Heart right ventricle (tissue), 16 donors: ENCODE measurements at regions not wholly inside any gene's neighbourhood (a gene's known extent, or its start where the extent isn't known, plus 50 kb on each side); places are given as distances from the start of the nearest gene placed in this dataset.
A peak's percentile ranks its signal among the peaks of the same experiment; 100 is the strongest.

Experiments
- ATAC-seq, 8 donors: fragments of 200-7000 bp; cut with Tn5 transposase; one replicate each; pipeline ENCODE4 v1.9.1; 2020; ENCODE audit warnings: mild to moderate bottlenecking in 8 of 8, moderate library complexity in 8 of 8, moderate number of reproducible peaks in 1 of 8
- DNase-seq, 2 donors: peaks; one replicate each; pipeline ENCODE4 v3.0.0-alpha.2; 2020
- H3K27ac ChIP-seq, 10 donors: fragments of 200-600 bp; sonication (generic) in 2 of 10; one replicate each; pipeline versions ENCODE4 v1.5.0 to v1.8.0; 2020 to 2022; ENCODE audit warnings: mild to moderate bottlenecking in 3 of 10
- H3K27me3 ChIP-seq, 7 donors: fragments of 200-600 bp; one replicate each; pipeline ENCODE4 v1.8.0; 2021 to 2022; ENCODE audit warnings: mild to moderate bottlenecking in 2 of 7
- H3K36me3 ChIP-seq, 9 donors: fragments of 200-600 bp; sonication (generic) in 1 of 9; one replicate each; pipeline versions ENCODE4 v1.5.0 to v1.8.0; 2020 to 2022; ENCODE audit warnings: mild to moderate bottlenecking in 2 of 9
- H3K4me1 ChIP-seq, 9 donors: fragments of 200-600 bp; sonication (generic) in 1 of 9; one replicate each; pipeline versions ENCODE4 v1.5.0 to v1.8.0; 2020 to 2022; ENCODE audit warnings: mild to moderate bottlenecking in 4 of 9
- H3K4me3 ChIP-seq, 10 donors: fragments of 200-600 bp; sonication (generic) in 2 of 10; one replicate each; pipeline versions ENCODE4 v1.5.0 to v1.8.0; 2020 to 2022; ENCODE audit warnings: mild to moderate bottlenecking in 7 of 10, moderate library complexity in 2 of 10
- H3K9me3 ChIP-seq, 11 donors: fragments of 200-600 bp in 10 of 11; sonication (generic) in 2 of 11; one replicate each; pipeline versions ENCODE4 v1.5.0 to v1.8.0; 2013 to 2022; ENCODE audit warnings: mild to moderate bottlenecking in 2 of 11, control low read depth in 1 of 11, moderate library complexity in 1 of 11
- WGBS, 2 donors: extraction: QIAGEN DNeasy Blood & Tissue Kit; methylation state at CpG; one replicate each; pipeline ENCODE4 v1.1.7; 2013; ENCODE audit warnings: inconsistent platforms in 1 of 2; 5-methylcytosine and 5-hydroxymethylcytosine counted together
- intact Hi-C, 10 donors: fragments of 100-400 bp; cut with DNase I; formaldehyde crosslinking; loops; one replicate each; pipeline versions ENCODE4 v1.11.1 to v1.14.2; 2022
- TF ChIP-seq, protein P1 (sequence below), 9 donors: fragments of 200-600 bp; sonication (generic) in 2 of 9; IDR thresholded peaks; one replicate each; pipeline versions ENCODE4 v1.5.0 to v1.8.0; 2021 to 2022; ENCODE audit warnings: antibody characterized with exemption in 9 of 9, mild to moderate bottlenecking in 5 of 9, moderate library complexity in 1 of 9
- donor health status: Arrhythmogenic right ventricular cardiomyopathy.
- donor health status: ischemic (EF 13 %, LVEDD 7.1; RV severe dilation, severe dysfunction).
- donor health status: healthy with polysubstance abuse.
- donor health status: DM: no; HTN: yes; CAD: no.
- donor health status: DM: no; HTN: no; CAD: no.
- donor health status: ischemic (EF 25% LVEDD 6.9; RV normal size, moderate dysfunction).
- donor health status: ischemic (EF 25% LVEDD 5.7; RV mildly dilated, moderate dysfunction).
- donor health status: healthy.
- donor health status: DM: yes; HTN: yes; CAD: no.
- donor health status: Ischemic cardiomyopathy.
- donor health status: ischemic (EF 35%, LVEDD 5.7; RV mildly dilated, moderate dysfunction).
- donor health status: nonischemic (EF 11% LVEDD 7.7; RV severe dilation, severe dysfunction).
- donor health status: DM: yes; HTN: yes; CAD: no.
- donor health status: PGD.
- donor health status: ischemic (EF 29% LVEDD 5.4; RV normal size, mild dysfunction).
- donor health status: nonischemic (EF 23%, LVEDD 6.1; RV moderate dilation, normal function).

- WGBS, 2 donors = 75 to 82% methylated on average over 4 of the region's 4 CpGs
- H3K4me3 ChIP-seq = no peak overlapping the region
- no peak overlapping the region for H3K27ac ChIP-seq
Observed at GRCh38 chr9:515665-516064, 301.0 kb downstream of the DOCK8 start.

GRCh38 chr9:517993-518392, 303.3 kb downstream of the DOCK8 start:
- H3K27ac ChIP-seq = no peak overlapping the region
- ATAC-seq (no peak), DNase-seq (no peak)
- WGBS, 2 donors = 82 to 90% methylated on average over 4 of the region's 4 CpGs
- H3K27me3 ChIP-seq = no peaks in the 10 kb centered on the region
- TF ChIP-seq, protein P1, sequence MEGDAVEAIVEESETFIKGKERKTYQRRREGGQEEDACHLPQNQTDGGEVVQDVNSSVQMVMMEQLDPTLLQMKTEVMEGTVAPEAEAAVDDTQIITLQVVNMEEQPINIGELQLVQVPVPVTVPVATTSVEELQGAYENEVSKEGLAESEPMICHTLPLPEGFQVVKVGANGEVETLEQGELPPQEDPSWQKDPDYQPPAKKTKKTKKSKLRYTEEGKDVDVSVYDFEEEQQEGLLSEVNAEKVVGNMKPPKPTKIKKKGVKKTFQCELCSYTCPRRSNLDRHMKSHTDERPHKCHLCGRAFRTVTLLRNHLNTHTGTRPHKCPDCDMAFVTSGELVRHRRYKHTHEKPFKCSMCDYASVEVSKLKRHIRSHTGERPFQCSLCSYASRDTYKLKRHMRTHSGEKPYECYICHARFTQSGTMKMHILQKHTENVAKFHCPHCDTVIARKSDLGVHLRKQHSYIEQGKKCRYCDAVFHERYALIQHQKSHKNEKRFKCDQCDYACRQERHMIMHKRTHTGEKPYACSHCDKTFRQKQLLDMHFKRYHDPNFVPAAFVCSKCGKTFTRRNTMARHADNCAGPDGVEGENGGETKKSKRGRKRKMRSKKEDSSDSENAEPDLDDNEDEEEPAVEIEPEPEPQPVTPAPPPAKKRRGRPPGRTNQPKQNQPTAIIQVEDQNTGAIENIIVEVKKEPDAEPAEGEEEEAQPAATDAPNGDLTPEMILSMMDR (IDR thresholded peaks at IDR 0.05) = no peak
- peaks cover 4 to 71% (median 13%) of the 10 kb centered on the region in 9 donors for H3K4me1 ChIP-seq
- no peak overlapping the region for H3K4me3 ChIP-seq
- H3K36me3 ChIP-seq = no peaks in the 10 kb centered on the region
- peaks cover 0 to 3% (median 0%) of the 10 kb centered on the region in 11 donors for H3K9me3 ChIP-seq
- intact Hi-C loops = no loop called here

More at GRCh38 chr9:515665-516064, 301.0 kb downstream of the DOCK8 start:
- ATAC-seq (no peak), DNase-seq (no peak)
- no peaks in the 10 kb centered on the region for H3K27me3 ChIP-seq
- no peaks in the 10 kb centered on the region for H3K36me3 ChIP-seq
- H3K9me3 ChIP-seq = peaks cover 0 to 3% (median 0%) of the 10 kb centered on the region in 11 donors
- intact Hi-C loops = no loop called here
- H3K4me1 ChIP-seq = peaks cover 0 to 58% (median 6%) of the 10 kb centered on the region in 9 donors
- TF ChIP-seq, protein P1 (IDR thresholded peaks at IDR 0.05) = no peak

GRCh38 chr9:518540-518939, 303.9 kb downstream of the DOCK8 start:
- ATAC-seq (peak in 1 of 8 donors; percentile 44), DNase-seq (no peak)
- Histone ChIP-seq H3K4me1 (peaks cover 4 to 71% (median 16%) of the 10 kb centered on the region in 9 donors), H3K27ac (no peak overlapping the region), H3K9me3 (peaks cover 0 to 3% (median 0%) of the 10 kb centered on the region in 11 donors), H3K4me3 (no peak overlapping the region), H3K27me3 (no peaks in the 10 kb centered on the region), H3K36me3 (no peaks in the 10 kb centered on the region)
- 67 to 74% methylated on average over 5 of the region's 5 CpGs for WGBS, 2 donors
- intact Hi-C loops = no loop called here
- TF ChIP-seq, protein P1 (IDR thresholded peaks at IDR 0.05) = no peak

DNA sequence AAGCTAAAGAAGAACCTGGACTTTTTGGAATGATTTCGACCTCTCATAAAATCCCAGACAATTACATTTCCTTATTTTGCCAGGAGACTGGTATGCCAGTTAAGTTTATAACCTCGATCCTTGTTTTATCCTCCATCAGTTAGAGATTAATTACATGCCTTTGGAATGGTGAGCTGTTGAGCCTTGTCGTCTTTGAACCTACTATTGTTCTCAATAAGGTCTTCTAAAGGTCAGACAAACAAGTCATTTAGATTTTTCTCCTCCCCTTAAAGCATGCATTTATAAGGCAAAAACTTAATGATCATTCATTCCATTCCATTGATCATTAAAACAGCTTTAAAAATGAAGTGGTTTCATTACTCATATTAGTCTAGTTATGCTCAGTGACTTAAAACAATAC, 304.9 kb downstream of the DOCK8 start:
- ATAC-seq (no peak), DNase-seq (no peak)
- H3K9me3 ChIP-seq = peaks cover 0 to 3% (median 0%) of the 10 kb centered on the region in 11 donors
- H3K27ac ChIP-seq = no peak overlapping the region
- no peak overlapping the region for H3K4me3 ChIP-seq
- H3K4me1 ChIP-seq = peaks cover 4 to 80% (median 22%) of the 10 kb centered on the region in 9 donors
- H3K36me3 ChIP-seq = no peaks in the 10 kb centered on the region
- intact Hi-C loops = no loop called here
- TF ChIP-seq, protein P1 (IDR thresholded peaks at IDR 0.05) = no peak
- no peaks in the 10 kb centered on the region for H3K27me3 ChIP-seq
- WGBS, 2 donors = 47 to 53% methylated on average over 3 of the region's 3 CpGs
